HEK293 (cell line): ENCODE measurements at regions not wholly inside any gene's neighbourhood (a gene's known extent, or its start where the extent isn't known, plus 50 kb on each side); places are given as distances from the start of the nearest gene placed in this dataset.

Experiments used
- CTCF ChIA-PET: fragments of 350-600 bp; formaldehyde crosslinking; extraction: SDS; loops from one replicate; lab custom pipeline; 2021; ENCODE audit warnings: antibody characterized with exemption; lab: Yijun Ruan, JAX
- POLR2A ChIA-PET: fragments of 300-600 bp; formaldehyde crosslinking; extraction: SDS; loops from one replicate; lab custom pipeline; 2020; ENCODE audit warnings: antibody characterized with exemption, inconsistent platforms; lab: Yijun Ruan, JAX
- H3K27ac ChIP-seq: fragments of 200-500 bp; sonication (Bioruptor generic); 2 replicates; pipeline ENCODE4 v1.5.1; 2014; ENCODE audit warnings: low read depth, low read length, control low read depth, inconsistent platforms; ENCODE audit errors: extremely low read depth
- H3K36me3 ChIP-seq, 2 experiments: fragments of 200-500 bp in 1 of 2; sonication (Bioruptor generic) in 1 of 2; 1 replicate in 1 of 2; 2 replicates in 1 of 2; pipeline ENCODE4 v1.5.1; 2014 to 2017; ENCODE audit warnings: inconsistent platforms in 2 of 2, low read length in 2 of 2; ENCODE audit not compliant: control insufficient read depth in 2 of 2, insufficient read depth in 1 of 2
- H3K4me1 ChIP-seq: fragments of 200-500 bp; sonication (Bioruptor generic); 2 replicates; pipeline ENCODE4 v1.5.1; 2014; ENCODE audit warnings: mild to moderate bottlenecking, low read length, inconsistent platforms; ENCODE audit not compliant: control insufficient read depth, insufficient read depth
- H3K4me3 ChIP-seq: 2 replicates; pipeline ENCODE4 v1.5.1; 2011; ENCODE audit warnings: low read depth, mild to moderate bottlenecking, control low read depth, low read length, moderate library complexity
- H3K9me3 ChIP-seq: fragments of 200-500 bp; sonication (Bioruptor generic); 2 replicates; pipeline ENCODE4 v1.5.1; 2014; ENCODE audit warnings: low read depth, low read length, inconsistent platforms; ENCODE audit not compliant: control insufficient read depth, insufficient read depth
- KLF7 ChIP-seq: fragments of 450-650 bp; formaldehyde crosslinking; IDR thresholded peaks from 2 replicates; pipeline ENCODE4 v1.5.1; 2016; ENCODE audit warnings: missing biosample characterization, missing genetic modification characterization, borderline replicate concordance
- KLF9 ChIP-seq: fragments of 450-650 bp; formaldehyde crosslinking; IDR thresholded peaks from 2 replicates; pipeline ENCODE4 v1.5.1; 2016; ENCODE audit warnings: missing biosample characterization, missing genetic modification characterization, low read depth
- PRDM1 ChIP-seq: fragments of 450-650 bp; formaldehyde crosslinking; IDR thresholded peaks from 2 replicates; pipeline ENCODE4; 2016; ENCODE audit warnings: missing biosample characterization, missing genetic modification characterization
- SCRT1 ChIP-seq: fragments of 450-650 bp; formaldehyde crosslinking; IDR thresholded peaks from 2 replicates; pipeline ENCODE4 v1.5.1; 2016; ENCODE audit warnings: missing biosample characterization, missing genetic modification characterization, borderline replicate concordance
- SCRT2 ChIP-seq: fragments of 450-650 bp; formaldehyde crosslinking; IDR thresholded peaks from 2 replicates; pipeline ENCODE4 v1.5.1; 2016; ENCODE audit warnings: missing biosample characterization, missing genetic modification characterization
- YY2 ChIP-seq: fragments of 450-650 bp; formaldehyde crosslinking; IDR thresholded peaks from 2 replicates; pipeline ENCODE4 v1.5.1; 2016; ENCODE audit warnings: missing biosample characterization, missing genetic modification characterization
- ZFHX2 ChIP-seq: fragments of 450-650 bp; formaldehyde crosslinking; conservative IDR thresholded peaks from 2 replicates; pipeline ENCODE4 v1.5.1; 2016; ENCODE audit warnings: missing biosample characterization, missing genetic modification characterization
- ZNF133 ChIP-seq: fragments of 450-650 bp; formaldehyde crosslinking; IDR thresholded peaks from 2 replicates; pipeline ENCODE4 v1.5.1; 2016; ENCODE audit warnings: missing biosample characterization, missing genetic modification characterization
- ZNF157 ChIP-seq: fragments of 450-650 bp; formaldehyde crosslinking; IDR thresholded peaks from 2 replicates; pipeline ENCODE4 v1.5.1; 2016; ENCODE audit warnings: missing biosample characterization, missing genetic modification characterization
- ZNF169 ChIP-seq: fragments of 450-650 bp; formaldehyde crosslinking; IDR thresholded peaks from 2 replicates; pipeline ENCODE4 v1.5.1; 2016; ENCODE audit warnings: missing biosample characterization, missing genetic modification characterization
- ZNF175 ChIP-seq: fragments of 450-650 bp; formaldehyde crosslinking; IDR thresholded peaks from 2 replicates; pipeline ENCODE4 v1.5.1; 2016; ENCODE audit warnings: missing biosample characterization, missing genetic modification characterization
- ZNF184 ChIP-seq: fragments of 450-650 bp; IDR thresholded peaks from 2 replicates; pipeline ENCODE4 v1.5.1; 2018; ENCODE audit warnings: missing biosample characterization, mild to moderate bottlenecking, missing genetic modification characterization
- ZNF221 ChIP-seq: fragments of 450-650 bp; formaldehyde crosslinking; IDR thresholded peaks from 2 replicates; pipeline ENCODE4 v1.5.1; 2017; ENCODE audit warnings: missing biosample characterization, missing genetic modification characterization, borderline replicate concordance
- ZNF302 ChIP-seq: fragments of 450-650 bp; formaldehyde crosslinking; IDR thresholded peaks from 2 replicates; pipeline ENCODE4 v1.5.1; 2016; ENCODE audit warnings: missing biosample characterization, missing genetic modification characterization, low read depth
- ZNF341 ChIP-seq: fragments of 450-650 bp; formaldehyde crosslinking; IDR thresholded peaks from 2 replicates; pipeline ENCODE4; 2016; ENCODE audit warnings: low read depth, missing biosample characterization, missing genetic modification characterization
- ZNF366 ChIP-seq: fragments of 450-650 bp; formaldehyde crosslinking; conservative IDR thresholded peaks from 2 replicates; pipeline ENCODE4 v1.5.1; 2016; ENCODE audit warnings: missing biosample characterization, missing genetic modification characterization
- ZNF426 ChIP-seq: fragments of 450-650 bp; formaldehyde crosslinking; IDR thresholded peaks from 2 replicates; pipeline ENCODE4 v1.5.1; 2017; ENCODE audit warnings: missing biosample characterization, missing genetic modification characterization, mild to moderate bottlenecking, inconsistent platforms, moderate library complexity
- ZNF48 ChIP-seq: fragments of 450-650 bp; formaldehyde crosslinking; IDR thresholded peaks from 2 replicates; pipeline ENCODE4 v1.5.1; 2016; ENCODE audit warnings: missing biosample characterization, missing genetic modification characterization
- ZNF510 ChIP-seq: fragments of 450-650 bp; formaldehyde crosslinking; IDR thresholded peaks from 2 replicates; pipeline ENCODE4 v1.5.1; 2018; ENCODE audit warnings: mild to moderate bottlenecking, missing genetic modification characterization, missing biosample characterization; ENCODE audit not compliant: insufficient replicate concordance
- ZNF530 ChIP-seq: fragments of 450-650 bp; formaldehyde crosslinking; IDR thresholded peaks from 2 replicates; pipeline ENCODE4 v1.5.1; 2016; ENCODE audit warnings: low read depth, missing biosample characterization, missing genetic modification characterization
- ZNF549 ChIP-seq: fragments of 450-650 bp; IDR thresholded peaks from 2 replicates; pipeline ENCODE4 v1.5.1; 2018; ENCODE audit warnings: missing biosample characterization, missing genetic modification characterization, mild to moderate bottlenecking, inconsistent platforms, moderate library complexity
- ZNF555 ChIP-seq: fragments of 450-650 bp; formaldehyde crosslinking; conservative IDR thresholded peaks from 2 replicates; pipeline ENCODE4 v1.5.1; 2017; ENCODE audit warnings: missing biosample characterization, mild to moderate bottlenecking, missing genetic modification characterization, inconsistent platforms
- ZNF639 ChIP-seq: fragments of 450-650 bp; formaldehyde crosslinking; IDR thresholded peaks from 2 replicates; pipeline ENCODE4 v1.5.1; 2016; ENCODE audit warnings: missing biosample characterization, missing genetic modification characterization
- ZNF776 ChIP-seq: fragments of 450-650 bp; formaldehyde crosslinking; IDR thresholded peaks from 2 replicates; pipeline ENCODE4 v1.5.0; 2017; ENCODE audit warnings: missing biosample characterization, missing genetic modification characterization, borderline replicate concordance
- ZNF785 ChIP-seq: fragments of 450-650 bp; formaldehyde crosslinking; IDR thresholded peaks from 2 replicates; pipeline ENCODE4 v1.5.1; 2016; ENCODE audit warnings: missing biosample characterization, missing genetic modification characterization
- ZXDB ChIP-seq: fragments of 450-650 bp; formaldehyde crosslinking; IDR thresholded peaks from 2 replicates; pipeline ENCODE4 v1.5.1; 2016; ENCODE audit warnings: missing biosample characterization, missing genetic modification characterization
- TF ChIP-seq, protein P1 (sequence below): fragments of 450-650 bp; formaldehyde crosslinking; IDR thresholded peaks from 2 replicates; pipeline ENCODE4 v1.5.1; 2016; ENCODE audit warnings: missing biosample characterization, missing genetic modification characterization
- TF ChIP-seq, protein P2 (sequence below): fragments of 450-650 bp; formaldehyde crosslinking; IDR thresholded peaks from 2 replicates; pipeline ENCODE4 v1.5.1; 2016; ENCODE audit warnings: missing biosample characterization, missing genetic modification characterization
- TF ChIP-seq, protein P3 (sequence below): fragments of 450-650 bp; formaldehyde crosslinking; IDR thresholded peaks from 2 replicates; pipeline ENCODE4 v1.5.1; 2016; ENCODE audit warnings: missing biosample characterization, missing genetic modification characterization
- TF ChIP-seq, protein P4 (sequence below): fragments of 450-650 bp; formaldehyde crosslinking; IDR thresholded peaks from 2 replicates; pipeline ENCODE4 v1.5.1; 2016; ENCODE audit warnings: missing biosample characterization, missing genetic modification characterization, low read depth
- TF ChIP-seq, protein P5 (sequence below): fragments of 450-650 bp; formaldehyde crosslinking; IDR thresholded peaks from 2 replicates; pipeline ENCODE4 v1.5.1; 2016; ENCODE audit warnings: missing biosample characterization, missing genetic modification characterization

GRCh38 chr1:229181419-229181818 lies 89.5 kb upstream of the RAB4A start:
- Histone ChIP-seq H3K27ac (no peak overlapping the region), H3K4me1 (no peaks in the 10 kb centered on the region), H3K9me3 (no peaks in the 10 kb centered on the region), H3K36me3 (no peaks in the 10 kb centered on the region), H3K4me3 (no peak overlapping the region)
- TF ChIP-seq SCRT2 (peak; percentile 90), KLF9 (no peak), ZNF549 (tag by site-specific recombination) (no peak), YY2 (tag by site-specific recombination) (no peak), ZNF530 (tag by site-specific recombination) (no peak), SCRT1 (tag by site-specific recombination) (peak; percentile 77; the same call in 1 of the 2 replicates), ZNF175 (no peak), PRDM1 (tag by site-specific recombination) (peak; percentile 47; the same call in 1 of the 2 replicates), ZNF426 (no peak), ZNF221 (tag by site-specific recombination) (no peak), ZNF510 (tag by site-specific recombination) (no peak), ZNF639 (tag by site-specific recombination) (no peak), ZNF776 (tag by site-specific recombination) (no peak), ZNF133 (tag by site-specific recombination) (no peak), ZXDB (tag by site-specific recombination) (no peak), ZNF169 (no peak), ZNF341 (tag by site-specific recombination) (no peak), ZFHX2 (tag by site-specific recombination) (no peak), ZNF785 (tag by site-specific recombination) (no peak), KLF7 (tag by site-specific recombination) (no peak), ZNF48 (tag by site-specific recombination) (no peak), ZNF302 (no peak), ZNF157 (tag by site-specific recombination) (no peak), ZNF555 (tag by site-specific recombination) (no peak), ZNF184 (tag by site-specific recombination) (no peak), ZNF366 (tag by site-specific recombination) (no peak)
- TF ChIP-seq, protein P1, sequence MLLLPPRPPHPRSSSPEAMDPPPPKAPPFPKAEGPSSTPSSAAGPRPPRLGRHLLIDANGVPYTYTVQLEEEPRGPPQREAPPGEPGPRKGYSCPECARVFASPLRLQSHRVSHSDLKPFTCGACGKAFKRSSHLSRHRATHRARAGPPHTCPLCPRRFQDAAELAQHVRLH (tag by site-specific recombination), result no peak
- TF ChIP-seq, protein P2, sequence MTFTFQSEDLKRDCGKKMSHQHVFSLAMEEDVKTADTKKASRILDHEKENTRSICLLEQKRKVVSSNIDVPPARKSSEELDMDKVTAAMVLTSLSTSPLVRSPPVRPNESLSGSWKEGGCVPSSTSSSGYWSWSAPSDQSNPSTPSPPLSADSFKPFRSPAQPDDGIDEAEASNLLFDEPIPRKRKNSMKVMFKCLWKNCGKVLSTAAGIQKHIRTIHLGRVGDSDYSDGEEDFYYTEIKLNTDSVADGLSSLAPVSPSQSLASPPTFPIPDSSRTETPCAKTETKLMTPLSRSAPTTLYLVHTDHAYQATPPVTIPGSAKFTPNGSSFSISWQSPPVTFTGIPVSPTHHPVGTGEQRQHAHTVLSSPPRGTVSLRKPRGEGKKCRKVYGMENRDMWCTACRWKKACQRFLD (tag by site-specific recombination), result no peak
- TF ChIP-seq, protein P3, sequence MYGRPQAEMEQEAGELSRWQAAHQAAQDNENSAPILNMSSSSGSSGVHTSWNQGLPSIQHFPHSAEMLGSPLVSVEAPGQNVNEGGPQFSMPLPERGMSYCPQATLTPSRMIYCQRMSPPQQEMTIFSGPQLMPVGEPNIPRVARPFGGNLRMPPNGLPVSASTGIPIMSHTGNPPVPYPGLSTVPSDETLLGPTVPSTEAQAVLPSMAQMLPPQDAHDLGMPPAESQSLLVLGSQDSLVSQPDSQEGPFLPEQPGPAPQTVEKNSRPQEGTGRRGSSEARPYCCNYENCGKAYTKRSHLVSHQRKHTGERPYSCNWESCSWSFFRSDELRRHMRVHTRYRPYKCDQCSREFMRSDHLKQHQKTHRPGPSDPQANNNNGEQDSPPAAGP (tag by site-specific recombination), result no peak
- TF ChIP-seq, protein P4, sequence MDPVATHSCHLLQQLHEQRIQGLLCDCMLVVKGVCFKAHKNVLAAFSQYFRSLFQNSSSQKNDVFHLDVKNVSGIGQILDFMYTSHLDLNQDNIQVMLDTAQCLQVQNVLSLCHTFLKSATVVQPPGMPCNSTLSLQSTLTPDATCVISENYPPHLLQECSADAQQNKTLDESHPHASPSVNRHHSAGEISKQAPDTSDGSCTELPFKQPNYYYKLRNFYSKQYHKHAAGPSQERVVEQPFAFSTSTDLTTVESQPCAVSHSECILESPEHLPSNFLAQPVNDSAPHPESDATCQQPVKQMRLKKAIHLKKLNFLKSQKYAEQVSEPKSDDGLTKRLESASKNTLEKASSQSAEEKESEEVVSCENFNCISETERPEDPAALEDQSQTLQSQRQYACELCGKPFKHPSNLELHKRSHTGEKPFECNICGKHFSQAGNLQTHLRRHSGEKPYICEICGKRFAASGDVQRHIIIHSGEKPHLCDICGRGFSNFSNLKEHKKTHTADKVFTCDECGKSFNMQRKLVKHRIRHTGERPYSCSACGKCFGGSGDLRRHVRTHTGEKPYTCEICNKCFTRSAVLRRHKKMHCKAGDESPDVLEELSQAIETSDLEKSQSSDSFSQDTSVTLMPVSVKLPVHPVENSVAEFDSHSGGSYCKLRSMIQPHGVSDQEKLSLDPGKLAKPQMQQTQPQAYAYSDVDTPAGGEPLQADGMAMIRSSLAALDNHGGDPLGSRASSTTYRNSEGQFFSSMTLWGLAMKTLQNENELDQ (tag by site-specific recombination), result no peak
- TF ChIP-seq, protein P5, sequence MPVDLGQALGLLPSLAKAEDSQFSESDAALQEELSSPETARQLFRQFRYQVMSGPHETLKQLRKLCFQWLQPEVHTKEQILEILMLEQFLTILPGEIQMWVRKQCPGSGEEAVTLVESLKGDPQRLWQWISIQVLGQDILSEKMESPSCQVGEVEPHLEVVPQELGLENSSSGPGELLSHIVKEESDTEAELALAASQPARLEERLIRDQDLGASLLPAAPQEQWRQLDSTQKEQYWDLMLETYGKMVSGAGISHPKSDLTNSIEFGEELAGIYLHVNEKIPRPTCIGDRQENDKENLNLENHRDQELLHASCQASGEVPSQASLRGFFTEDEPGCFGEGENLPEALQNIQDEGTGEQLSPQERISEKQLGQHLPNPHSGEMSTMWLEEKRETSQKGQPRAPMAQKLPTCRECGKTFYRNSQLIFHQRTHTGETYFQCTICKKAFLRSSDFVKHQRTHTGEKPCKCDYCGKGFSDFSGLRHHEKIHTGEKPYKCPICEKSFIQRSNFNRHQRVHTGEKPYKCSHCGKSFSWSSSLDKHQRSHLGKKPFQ (tag by site-specific recombination), result peak; percentile 84
- POLR2A ChIA-PET, result no interaction called here
- CTCF ChIA-PET, result interaction anchor here (0.6 to 1.1 kb wide), 2 partner anchors 15 to 370 kb away, joined by 3 to 4 read pairs; no protein-coding TSS in a partner anchor
